Cardiac muscle cell (in vitro differentiated cells and primary cell): ENCODE measurements at regions not wholly inside any gene's neighbourhood (a gene's known extent, or its start where the extent isn't known, plus 50 kb on each side); places are given as distances from the start of the nearest gene placed in this dataset.

ENCODE experiments used
- DNase-seq, 2 donors: peaks; one replicate each; pipeline versions ENCODE4 v3.0.0 to v3.0.0-alpha.2; 2010 to 2017; ENCODE audit warnings: low read depth in 1 of 2, low spot score in 1 of 2
- H3K27ac ChIP-seq: fragments of 200-600 bp; sonication (generic); 2 replicates; pipeline ENCODE4 v1.5.1; 2016
- H3K27me3 ChIP-seq: fragments of 200-600 bp; sonication (generic); 2 replicates; pipeline ENCODE4 v1.6.0; 2016; ENCODE audit warnings: control low read depth
- H3K36me3 ChIP-seq: fragments of 200-600 bp; sonication (generic); 2 replicates; pipeline ENCODE4 v1.5.1; 2016; ENCODE audit warnings: control low read depth
- H3K4me1 ChIP-seq: fragments of 200-600 bp; sonication (generic); 2 replicates; pipeline ENCODE4 v1.8.1; 2017; ENCODE audit warnings: low read depth, mild to moderate bottlenecking, mixed run types
- H3K4me3 ChIP-seq: fragments of 200-600 bp; sonication (generic); 2 replicates; pipeline ENCODE4 v1.5.1; 2016; ENCODE audit warnings: mild to moderate bottlenecking
- H3K9me3 ChIP-seq: fragments of 200-600 bp; sonication (generic); 2 replicates; pipeline ENCODE4 v1.5.1; 2017; ENCODE audit warnings: low read depth, mild to moderate bottlenecking, control low read depth
- TF ChIP-seq, protein P1 (sequence below): IDR thresholded peaks from 2 replicates; pipeline ENCODE4 v1.5.1; 2012; ENCODE audit warnings: low read depth, mild to moderate bottlenecking, low read length

DNA sequence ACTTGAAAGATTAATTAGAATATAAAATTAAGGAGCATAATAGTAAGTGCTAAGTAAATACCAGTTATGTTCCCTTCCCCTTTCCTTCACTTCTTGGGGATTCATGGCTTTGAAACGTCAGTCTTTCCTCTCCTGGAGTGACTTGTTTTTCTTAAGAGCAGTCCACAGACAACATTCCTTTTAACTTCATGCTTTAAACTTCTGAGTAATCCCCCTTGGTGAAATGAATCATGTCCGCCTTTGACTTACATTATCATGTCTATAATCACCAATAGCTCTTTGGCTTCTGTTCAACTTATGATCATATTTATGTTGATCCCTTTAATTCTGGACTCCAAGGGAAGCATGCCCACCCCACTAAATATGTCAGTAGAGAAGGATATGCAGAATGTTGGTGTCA lies 1012.1 kb upstream of the SLIT2 start:
- H3K4me3 ChIP-seq: no peak overlapping the region
- DNase-seq: peak in 1 of 2 donors; percentile 16
- H3K4me1 ChIP-seq: no peaks in the 10 kb centered on the region
- TF ChIP-seq, protein P1, sequence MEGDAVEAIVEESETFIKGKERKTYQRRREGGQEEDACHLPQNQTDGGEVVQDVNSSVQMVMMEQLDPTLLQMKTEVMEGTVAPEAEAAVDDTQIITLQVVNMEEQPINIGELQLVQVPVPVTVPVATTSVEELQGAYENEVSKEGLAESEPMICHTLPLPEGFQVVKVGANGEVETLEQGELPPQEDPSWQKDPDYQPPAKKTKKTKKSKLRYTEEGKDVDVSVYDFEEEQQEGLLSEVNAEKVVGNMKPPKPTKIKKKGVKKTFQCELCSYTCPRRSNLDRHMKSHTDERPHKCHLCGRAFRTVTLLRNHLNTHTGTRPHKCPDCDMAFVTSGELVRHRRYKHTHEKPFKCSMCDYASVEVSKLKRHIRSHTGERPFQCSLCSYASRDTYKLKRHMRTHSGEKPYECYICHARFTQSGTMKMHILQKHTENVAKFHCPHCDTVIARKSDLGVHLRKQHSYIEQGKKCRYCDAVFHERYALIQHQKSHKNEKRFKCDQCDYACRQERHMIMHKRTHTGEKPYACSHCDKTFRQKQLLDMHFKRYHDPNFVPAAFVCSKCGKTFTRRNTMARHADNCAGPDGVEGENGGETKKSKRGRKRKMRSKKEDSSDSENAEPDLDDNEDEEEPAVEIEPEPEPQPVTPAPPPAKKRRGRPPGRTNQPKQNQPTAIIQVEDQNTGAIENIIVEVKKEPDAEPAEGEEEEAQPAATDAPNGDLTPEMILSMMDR: no peak
- H3K27me3 ChIP-seq: no peaks in the 10 kb centered on the region
- no peak overlapping the region for H3K27ac ChIP-seq
- no peaks in the 10 kb centered on the region for H3K9me3 ChIP-seq
- no peaks in the 10 kb centered on the region for H3K36me3 ChIP-seq

DNA sequence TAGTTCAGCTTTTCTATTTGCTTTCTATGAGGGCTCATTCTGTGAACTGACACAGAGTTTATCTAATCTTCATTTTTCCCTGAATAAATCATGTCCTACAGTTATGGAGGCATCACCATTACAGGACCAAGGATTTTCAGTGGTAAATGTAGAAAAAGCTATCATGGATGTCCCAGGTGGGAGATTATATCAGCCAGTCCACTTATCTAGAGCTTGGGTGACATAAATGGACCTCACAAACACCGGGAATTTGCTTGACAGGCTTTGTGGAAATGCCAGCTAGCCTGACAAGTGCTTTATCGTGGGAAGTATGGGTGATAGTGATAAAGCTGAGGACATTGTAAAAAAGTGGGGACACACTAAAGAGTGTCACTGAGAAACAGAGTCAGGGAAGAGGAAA lies 1015.2 kb upstream of the SLIT2 start:
- H3K36me3 ChIP-seq: no peaks in the 10 kb centered on the region
- DNase-seq: peak in 1 of 2 donors; percentile 5
- H3K9me3 ChIP-seq: no peaks in the 10 kb centered on the region
- no peaks in the 10 kb centered on the region for H3K4me1 ChIP-seq
- H3K4me3 ChIP-seq: no peak overlapping the region
- TF ChIP-seq, protein P1: no peak
- H3K27me3 ChIP-seq: no peaks in the 10 kb centered on the region
- no peak overlapping the region for H3K27ac ChIP-seq

DNA sequence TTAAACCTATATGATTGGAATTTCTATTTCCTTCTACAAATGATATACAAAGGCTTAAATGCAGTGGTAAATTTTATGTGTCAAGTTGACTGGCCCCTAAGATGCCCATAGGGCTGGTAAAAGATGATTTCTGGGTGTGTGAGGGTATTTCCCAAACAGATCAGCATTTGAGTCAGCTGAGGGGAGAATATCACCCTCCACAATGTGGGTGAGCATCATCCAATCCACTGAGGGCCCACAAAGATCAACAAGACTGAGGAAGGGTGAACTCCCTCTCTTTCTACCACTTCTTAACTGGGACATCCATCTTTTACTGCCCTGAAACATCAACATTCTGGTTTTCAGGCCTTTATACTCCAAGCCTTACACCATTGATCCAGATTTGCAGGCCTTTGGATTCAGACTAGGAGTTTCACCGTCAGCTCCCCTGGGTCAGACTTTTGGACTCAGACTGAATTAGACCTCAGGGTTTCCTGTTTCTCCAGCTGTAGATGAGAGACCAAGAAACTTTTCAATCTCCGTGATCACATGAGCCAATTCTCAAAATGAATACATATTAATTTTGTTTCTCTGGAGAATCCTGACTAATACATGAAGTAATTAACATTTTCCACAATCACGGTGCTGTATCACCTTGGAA lies 1020.7 kb upstream of the SLIT2 start:
- Histone ChIP-seq H3K36me3 (no peaks in the 10 kb centered on the region), H3K9me3 (no peaks in the 10 kb centered on the region), H3K4me1 (no peaks in the 10 kb centered on the region), H3K27ac (no peak overlapping the region), H3K4me3 (no peak overlapping the region), H3K27me3 (no peaks in the 10 kb centered on the region)
- TF ChIP-seq, protein P1: no peak
- no peak for DNase-seq

DNA sequence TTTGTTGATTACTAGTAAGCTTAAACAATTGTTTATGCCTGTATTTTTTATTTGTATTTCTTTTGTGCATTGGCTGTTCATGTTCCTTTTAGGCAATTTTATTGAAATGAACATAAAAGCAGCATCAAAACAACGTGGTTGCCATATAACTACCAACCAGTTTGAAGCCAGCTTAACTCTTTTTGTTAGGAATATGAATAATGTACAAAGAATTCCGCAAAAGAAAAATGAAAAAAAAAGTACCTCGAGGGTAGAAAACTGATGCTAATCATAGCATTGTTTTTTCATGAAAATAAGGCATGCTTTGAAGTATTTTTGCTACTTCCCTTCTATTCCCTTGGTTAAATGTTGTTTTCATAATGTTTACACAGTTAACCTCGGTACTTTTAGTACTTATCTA lies 1024.0 kb upstream of the SLIT2 start:
- no peaks in the 10 kb centered on the region for H3K9me3 ChIP-seq
- no peaks in the 10 kb centered on the region for H3K4me1 ChIP-seq
- H3K27me3 ChIP-seq: no peaks in the 10 kb centered on the region
- no peak for DNase-seq
- no peaks in the 10 kb centered on the region for H3K36me3 ChIP-seq
- TF ChIP-seq, protein P1: no peak
- H3K27ac ChIP-seq: no peak overlapping the region
- H3K4me3 ChIP-seq: no peak overlapping the region

DNA sequence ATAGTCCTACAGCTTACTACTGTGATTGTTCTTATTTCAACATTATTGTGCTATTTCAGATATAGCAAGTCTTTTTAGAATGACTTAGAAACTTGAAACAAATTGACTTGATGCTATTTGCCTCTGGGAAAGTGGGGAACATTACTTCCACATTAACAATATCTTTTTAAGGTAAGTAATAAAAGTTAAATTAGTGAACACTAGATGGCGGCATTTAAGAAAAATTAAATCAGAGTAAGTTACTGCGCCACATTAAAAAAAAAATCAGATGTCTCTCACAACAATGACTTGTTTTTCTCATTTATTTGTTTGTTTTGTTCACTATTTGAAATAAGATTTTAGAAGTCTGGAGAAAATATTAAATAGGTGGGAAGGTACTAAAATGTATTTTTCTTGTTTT lies 1026.9 kb upstream of the SLIT2 start:
- TF ChIP-seq, protein P1: peak; percentile 25
- H3K4me3 ChIP-seq: no peak overlapping the region
- H3K27me3 ChIP-seq: no peaks in the 10 kb centered on the region
- H3K27ac ChIP-seq: no peak overlapping the region
- no peaks in the 10 kb centered on the region for H3K9me3 ChIP-seq
- H3K36me3 ChIP-seq: no peaks in the 10 kb centered on the region
- DNase-seq: peak; percentile 52 to 54
- no peaks in the 10 kb centered on the region for H3K4me1 ChIP-seq

DNA sequence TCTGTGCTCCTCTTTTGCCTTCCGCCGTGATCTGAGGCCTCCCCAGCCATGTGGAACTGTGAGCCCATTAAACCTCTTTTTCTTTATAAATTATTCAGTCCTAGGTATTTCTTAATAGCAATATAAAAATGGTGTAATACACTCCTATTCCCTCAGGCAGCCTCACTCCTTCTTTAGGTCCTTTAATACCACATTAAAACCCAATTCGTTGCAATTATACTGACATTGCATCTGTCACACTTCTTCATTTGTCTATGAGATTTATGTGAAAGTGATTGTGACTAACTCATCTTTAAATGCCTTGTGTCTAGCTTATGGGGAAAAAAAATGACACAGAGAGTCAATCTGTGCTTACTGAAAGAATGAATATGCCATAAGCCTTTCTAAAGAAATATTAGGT lies 1035.2 kb upstream of the SLIT2 start:
- no peak for DNase-seq
- Histone ChIP-seq H3K36me3 (no peaks in the 10 kb centered on the region), H3K27me3 (no peaks in the 10 kb centered on the region), H3K4me3 (no peak overlapping the region), H3K27ac (no peak overlapping the region), H3K9me3 (no peaks in the 10 kb centered on the region), H3K4me1 (no peaks in the 10 kb centered on the region)
- TF ChIP-seq, protein P1: no peak
